Heart left ventricle (tissue), 16 donors: ENCODE measurements at regions not wholly inside any gene's neighbourhood (a gene's known extent, or its start where the extent isn't known, plus 50 kb on each side); places are given as distances from the start of the nearest gene placed in this dataset.

ENCODE experiments used
- ATAC-seq, 4 donors: fragments of 200-7000 bp; cut with Tn5 transposase; one replicate each; pipeline ENCODE4 v1.9.1; 2020 to 2022; ENCODE audit warnings: moderate library complexity in 4 of 4, mild to moderate bottlenecking in 3 of 4, moderate number of reproducible peaks in 1 of 4
- DNase-seq, 5 donors: peaks; one replicate each; pipeline ENCODE4 v3.0.0-alpha.2; 2020
- H3K27ac ChIP-seq, 12 donors: fragments of 200-600 bp; sonication (generic) in 4 of 12; one replicate each; pipeline versions ENCODE4 v1.5.0 to v1.8.0; 2016 to 2022; ENCODE audit warnings: mild to moderate bottlenecking in 2 of 12
- H3K27me3 ChIP-seq, 9 donors: fragments of 200-600 bp; sonication (generic) in 2 of 9; one replicate each; pipeline versions ENCODE4 v1.5.1 to v1.8.0; 2016 to 2022; ENCODE audit warnings: mild to moderate bottlenecking in 3 of 9
- H3K36me3 ChIP-seq, 9 donors: fragments of 200-600 bp; sonication (generic) in 2 of 9; one replicate each; pipeline versions ENCODE4 v1.5.0 to v1.8.0; 2018 to 2022; ENCODE audit warnings: mild to moderate bottlenecking in 2 of 9
- H3K4me1 ChIP-seq, 12 donors: fragments of 200-600 bp; sonication (generic) in 4 of 12; one replicate each; pipeline versions ENCODE4 v1.5.0 to v1.8.0; 2016 to 2022; ENCODE audit warnings: mild to moderate bottlenecking in 3 of 12
- H3K4me3 ChIP-seq, 12 donors: fragments of 200-600 bp; sonication (generic) in 4 of 12; one replicate each; pipeline versions ENCODE4 v1.5.0 to v1.8.0; 2017 to 2022; ENCODE audit warnings: mild to moderate bottlenecking in 9 of 12, moderate library complexity in 4 of 12
- H3K9me3 ChIP-seq, 12 donors: fragments of 200-600 bp; sonication (generic) in 4 of 12; one replicate each; pipeline versions ENCODE4 v1.5.0 to v1.8.0; 2016 to 2022; ENCODE audit warnings: mild to moderate bottlenecking in 1 of 12
- POLR2A ChIP-seq, 2 donors: fragments of 450-650 bp; IDR thresholded peaks; one replicate each; pipeline ENCODE4 v1.6.1; 2017; ENCODE audit warnings: antibody characterized with exemption in 2 of 2, mild to moderate bottlenecking in 2 of 2, moderate library complexity in 2 of 2
- WGBS, 4 donors: extraction: QIAGEN DNeasy Blood & Tissue Kit in 2 of 4; methylation state at CpG; one replicate each; pipeline versions ENCODE4 v1.1.5 to v1.1.7; 2013 to 2018; 5-methylcytosine and 5-hydroxymethylcytosine counted together
- intact Hi-C, 10 donors: fragments of 100-400 bp; cut with DNase I; formaldehyde crosslinking; loops; one replicate each; pipeline versions ENCODE4 v1.11.1 to v1.14.2; 2022
- TF ChIP-seq, protein P1 (sequence below), 12 donors: fragments of 200-600 bp; sonication (generic) in 4 of 12; IDR thresholded peaks; one replicate each; pipeline versions ENCODE4 v1.5.0 to v1.8.0; 2018 to 2022; ENCODE audit warnings: antibody characterized with exemption in 12 of 12, mild to moderate bottlenecking in 5 of 12
- donor health status: ischemic (EF 13 %, LVEDD 7.1; RV severe dilation, severe dysfunction).
- donor health status: healthy with polysubstance abuse.
- donor health status: DM: no; HTN: yes; CAD: no.
- donor health status: DM: no; HTN: no; CAD: no.
- donor health status: ischemic (EF 25% LVEDD 6.9; RV normal size, moderate dysfunction).
- donor health status: ischemic (EF 25% LVEDD 5.7; RV mildly dilated, moderate dysfunction).
- donor health status: healthy.
- donor health status: DM: yes; HTN: yes; CAD: no.
- donor health status: ischemic (EF 35%, LVEDD 5.7; RV mildly dilated, moderate dysfunction).
- donor health status: nonischemic (EF 11% LVEDD 7.7; RV severe dilation, severe dysfunction).
- donor health status: DM: yes; HTN: yes; CAD: no.
- donor health status: PGD.
- donor health status: ischemic (EF 29% LVEDD 5.4; RV normal size, mild dysfunction).
- donor health status: nonischemic (EF 23%, LVEDD 6.1; RV moderate dilation, normal function).

DNA sequence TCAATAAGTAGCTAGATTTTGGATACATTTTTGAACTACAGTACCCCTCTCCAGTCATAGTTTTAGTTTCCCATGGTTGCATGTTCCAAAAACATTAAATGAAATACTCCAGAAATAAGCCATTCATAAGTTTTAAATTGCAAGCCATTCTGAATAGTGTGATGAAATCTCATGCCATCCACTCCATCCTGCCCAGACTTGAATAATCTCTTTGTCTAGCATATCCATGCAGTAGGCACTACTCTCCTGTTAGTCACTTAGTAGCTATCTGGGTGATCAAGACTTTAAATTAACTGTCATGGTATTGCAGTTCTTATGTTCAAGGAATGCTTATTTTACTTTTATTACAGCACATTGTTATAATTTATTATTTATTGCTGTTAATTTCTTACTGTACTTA is 237.4 kb downstream of the SPANXN1 start:
- no peaks in the 10 kb centered on the region for H3K4me1 ChIP-seq
- TF ChIP-seq POLR2A (IDR thresholded peaks at IDR 0.05) = no peak
- TF ChIP-seq, protein P1, sequence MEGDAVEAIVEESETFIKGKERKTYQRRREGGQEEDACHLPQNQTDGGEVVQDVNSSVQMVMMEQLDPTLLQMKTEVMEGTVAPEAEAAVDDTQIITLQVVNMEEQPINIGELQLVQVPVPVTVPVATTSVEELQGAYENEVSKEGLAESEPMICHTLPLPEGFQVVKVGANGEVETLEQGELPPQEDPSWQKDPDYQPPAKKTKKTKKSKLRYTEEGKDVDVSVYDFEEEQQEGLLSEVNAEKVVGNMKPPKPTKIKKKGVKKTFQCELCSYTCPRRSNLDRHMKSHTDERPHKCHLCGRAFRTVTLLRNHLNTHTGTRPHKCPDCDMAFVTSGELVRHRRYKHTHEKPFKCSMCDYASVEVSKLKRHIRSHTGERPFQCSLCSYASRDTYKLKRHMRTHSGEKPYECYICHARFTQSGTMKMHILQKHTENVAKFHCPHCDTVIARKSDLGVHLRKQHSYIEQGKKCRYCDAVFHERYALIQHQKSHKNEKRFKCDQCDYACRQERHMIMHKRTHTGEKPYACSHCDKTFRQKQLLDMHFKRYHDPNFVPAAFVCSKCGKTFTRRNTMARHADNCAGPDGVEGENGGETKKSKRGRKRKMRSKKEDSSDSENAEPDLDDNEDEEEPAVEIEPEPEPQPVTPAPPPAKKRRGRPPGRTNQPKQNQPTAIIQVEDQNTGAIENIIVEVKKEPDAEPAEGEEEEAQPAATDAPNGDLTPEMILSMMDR (IDR thresholded peaks at IDR 0.05) = no peak
- DNase-seq = no peak
- H3K27ac ChIP-seq = no peak overlapping the region
- H3K36me3 ChIP-seq = no peaks in the 10 kb centered on the region
- H3K27me3 ChIP-seq = no peaks in the 10 kb centered on the region
- no peaks in the 10 kb centered on the region for H3K9me3 ChIP-seq
- no peak for ATAC-seq
- H3K4me3 ChIP-seq = no peak overlapping the region
- intact Hi-C loops = no loop called here

DNA sequence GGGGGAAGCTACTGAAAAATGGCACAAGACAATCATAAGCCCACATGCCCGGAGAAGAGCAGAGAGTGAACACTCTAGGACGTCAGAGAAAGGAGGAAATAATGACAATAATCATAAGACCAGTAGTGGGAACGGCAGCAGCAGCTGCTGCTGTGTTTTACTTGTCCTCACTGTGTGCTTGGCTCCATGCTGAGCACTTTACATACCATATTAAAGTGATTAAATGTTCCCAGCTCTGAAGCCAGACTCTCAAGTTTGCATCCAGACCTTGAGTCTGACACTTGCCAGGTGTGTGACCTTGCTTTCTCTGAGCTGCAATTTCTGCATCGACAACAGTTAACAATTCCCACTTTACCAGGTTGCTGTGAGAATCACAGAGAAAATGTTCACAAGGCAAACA is 255.4 kb downstream of the SPANXN1 start:
- 34 to 45% (median 40%) methylated on average over 4 of the region's 4 CpGs for WGBS, 4 donors
- intact Hi-C loops = no loop called here
- H3K9me3 ChIP-seq = no peaks in the 10 kb centered on the region

DNA sequence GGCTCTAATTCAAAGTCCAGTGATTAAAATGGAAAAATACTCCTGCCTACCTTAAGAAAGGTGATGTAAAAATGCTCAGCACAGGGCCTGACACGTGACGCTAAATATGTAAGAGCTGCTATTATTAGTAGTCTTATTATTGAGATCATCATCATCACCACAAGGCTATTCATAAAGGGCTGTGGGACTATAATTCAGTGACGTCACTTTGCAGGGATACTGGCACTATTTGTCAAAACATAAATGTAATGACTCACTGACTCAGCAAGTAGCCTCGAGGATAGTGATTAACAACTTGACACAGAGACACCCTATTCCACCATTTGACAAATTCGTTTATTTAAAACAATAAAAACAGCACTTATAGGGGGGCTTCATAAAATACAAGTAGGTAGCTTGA is 258.9 kb downstream of the SPANXN1 start:
- WGBS, 4 donors = 58 to 62% (median 60%) methylated on average over 5 of the region's 5 CpGs
- TF ChIP-seq POLR2A (IDR thresholded peaks at IDR 0.05) = no peak
- TF ChIP-seq, protein P1 (IDR thresholded peaks at IDR 0.05) = no peak
- DNase-seq (no peak), ATAC-seq (no peak)
- intact Hi-C loops = no loop called here
- Histone ChIP-seq H3K9me3 (peaks cover 0 to 11% (median 0%) of the 10 kb centered on the region in 12 donors), H3K36me3 (no peaks in the 10 kb centered on the region), H3K27me3 (no peaks in the 10 kb centered on the region), H3K4me1 (no peaks in the 10 kb centered on the region), H3K27ac (no peak overlapping the region), H3K4me3 (no peak overlapping the region)

More for the DNA sequence above, 255.4 kb downstream of the SPANXN1 start:
- Histone ChIP-seq H3K4me1 (no peaks in the 10 kb centered on the region), H3K27me3 (no peaks in the 10 kb centered on the region), H3K36me3 (no peaks in the 10 kb centered on the region), H3K27ac (no peak overlapping the region), H3K4me3 (no peak overlapping the region)
- TF ChIP-seq POLR2A (IDR thresholded peaks at IDR 0.05) = no peak
- TF ChIP-seq, protein P1 (IDR thresholded peaks at IDR 0.05) = no peak
- no peak for ATAC-seq
- no peak for DNase-seq

DNA sequence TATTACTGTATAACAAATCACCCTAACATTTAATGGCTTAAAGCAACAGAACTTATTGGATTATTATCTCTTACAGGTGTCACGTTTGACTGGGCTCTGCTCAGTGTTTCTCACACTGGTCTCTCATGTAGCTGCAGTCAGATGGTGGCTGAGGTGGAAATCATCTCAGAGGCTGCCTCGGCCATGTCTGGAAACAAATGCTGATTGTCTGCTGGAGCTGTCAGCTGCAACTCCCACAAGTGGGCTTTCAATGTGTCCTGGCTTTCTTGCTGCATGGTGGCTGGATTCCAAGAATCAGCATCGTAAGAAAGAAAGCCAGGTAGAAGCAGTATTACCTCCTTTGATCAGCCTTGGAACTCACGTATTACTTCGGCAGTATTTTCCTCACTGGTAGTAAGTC is 277.6 kb downstream of the SPANXN1 start:
- no peaks in the 10 kb centered on the region for H3K36me3 ChIP-seq
- DNase-seq = no peak
- H3K4me1 ChIP-seq = no peaks in the 10 kb centered on the region
- no peak overlapping the region for H3K27ac ChIP-seq
- intact Hi-C loops = no loop called here
- no peak for ATAC-seq
- no peak overlapping the region for H3K4me3 ChIP-seq
- H3K27me3 ChIP-seq = no peaks in the 10 kb centered on the region
- H3K9me3 ChIP-seq = no peaks in the 10 kb centered on the region
- TF ChIP-seq, protein P1 (IDR thresholded peaks at IDR 0.05) = no peak
- no peak for TF ChIP-seq POLR2A (IDR thresholded peaks at IDR 0.05)
- 25 to 55% (median 38%) methylated on average over 5 of the region's 5 CpGs for WGBS, 4 donors
